AG10803 (cell line): ENCODE measurements at regions not wholly inside any gene's neighbourhood (a gene's known extent, or its start where the extent isn't known, plus 50 kb on each side); places are given as distances from the start of the nearest gene placed in this dataset.

Experiments used
- DNase-seq: peaks from one replicate; pipeline ENCODE4 v3.0.0; 2010; ENCODE audit warnings: low read depth
- H3K4me3 ChIP-seq: 2 replicates; pipeline ENCODE4 v1.5.1; 2011; ENCODE audit warnings: mild to moderate bottlenecking, low read length, control low read depth
- CTCF ChIP-seq: conservative IDR thresholded peaks from 2 replicates; pipeline ENCODE4 v1.5.1; 2011; ENCODE audit warnings: mild to moderate bottlenecking, low read length, control low read depth, inconsistent platforms

- TF ChIP-seq CTCF: no peak
- no peak overlapping the region for H3K4me3 ChIP-seq
- no peak for DNase-seq
Observed at GRCh38 chr15:97522347-97522746, 438.2 kb upstream of the ARRDC4 start.

GRCh38 chr15:97525809-97526208 is 434.7 kb upstream of the ARRDC4 start:
- H3K4me3 ChIP-seq: no peak overlapping the region
- no peak for DNase-seq
- no peak for TF ChIP-seq CTCF

GRCh38 chr15:97528238-97528637 is 432.3 kb upstream of the ARRDC4 start:
- no peak for DNase-seq
- TF ChIP-seq CTCF: no peak
- H3K4me3 ChIP-seq: no peak overlapping the region

- no peak for TF ChIP-seq CTCF
- no peak for DNase-seq
- no peak overlapping the region for H3K4me3 ChIP-seq
Observed at GRCh38 chr15:97545799-97546198, 414.7 kb upstream of the ARRDC4 start.

- no peak for TF ChIP-seq CTCF
- no peak for DNase-seq
- no peak overlapping the region for H3K4me3 ChIP-seq
Observed at GRCh38 chr15:97547381-97547780, 413.1 kb upstream of the ARRDC4 start.

- DNase-seq: no peak
- H3K4me3 ChIP-seq: no peak overlapping the region
- TF ChIP-seq CTCF: no peak
Observed at GRCh38 chr15:97561529-97561928, 399.0 kb upstream of the ARRDC4 start.

GRCh38 chr15:97563516-97563915 is 397.0 kb upstream of the ARRDC4 start:
- no peak for TF ChIP-seq CTCF
- H3K4me3 ChIP-seq: no peak overlapping the region
- no peak for DNase-seq
